ENCODE measurements at regions not wholly inside any gene's neighbourhood (a gene's known extent, or its start where the extent isn't known, plus 50 kb on each side); places are given as distances from the start of the nearest gene placed in this dataset.

DNA sequence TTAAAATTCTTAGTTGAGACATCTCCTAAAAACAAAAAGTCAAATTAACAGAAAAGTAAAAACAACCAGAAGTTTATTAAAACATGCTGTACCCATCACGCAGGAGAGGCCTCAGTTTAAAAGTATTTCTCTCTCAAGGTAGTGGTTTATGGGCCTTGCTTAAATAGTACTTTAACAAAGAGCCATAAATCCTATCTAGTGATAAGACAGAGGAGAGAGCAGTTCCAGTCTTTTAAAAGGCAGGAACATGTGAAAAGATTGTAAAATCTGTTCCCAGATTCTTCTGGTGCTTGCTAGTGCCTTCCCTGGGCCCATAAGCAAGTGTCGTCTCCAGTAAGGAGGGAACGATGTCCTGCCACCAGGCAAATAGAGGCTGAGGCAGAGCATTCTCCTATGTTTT is 476.3 kb upstream of the ADGRL3 start:
- no peak for TF ChIP-seq GATA2 (IDR thresholded peaks at IDR 0.05; ENCODE audit: low read depth, low read length)
- no peak for TF ChIP-seq GATA3 (IDR thresholded peaks at IDR 0.05; ENCODE audit: low read depth, low read length)
